ENCODE measurements at regions not wholly inside any gene's neighbourhood (a gene's known extent, or its start where the extent isn't known, plus 50 kb on each side); places are given as distances from the start of the nearest gene placed in this dataset.

DNA sequence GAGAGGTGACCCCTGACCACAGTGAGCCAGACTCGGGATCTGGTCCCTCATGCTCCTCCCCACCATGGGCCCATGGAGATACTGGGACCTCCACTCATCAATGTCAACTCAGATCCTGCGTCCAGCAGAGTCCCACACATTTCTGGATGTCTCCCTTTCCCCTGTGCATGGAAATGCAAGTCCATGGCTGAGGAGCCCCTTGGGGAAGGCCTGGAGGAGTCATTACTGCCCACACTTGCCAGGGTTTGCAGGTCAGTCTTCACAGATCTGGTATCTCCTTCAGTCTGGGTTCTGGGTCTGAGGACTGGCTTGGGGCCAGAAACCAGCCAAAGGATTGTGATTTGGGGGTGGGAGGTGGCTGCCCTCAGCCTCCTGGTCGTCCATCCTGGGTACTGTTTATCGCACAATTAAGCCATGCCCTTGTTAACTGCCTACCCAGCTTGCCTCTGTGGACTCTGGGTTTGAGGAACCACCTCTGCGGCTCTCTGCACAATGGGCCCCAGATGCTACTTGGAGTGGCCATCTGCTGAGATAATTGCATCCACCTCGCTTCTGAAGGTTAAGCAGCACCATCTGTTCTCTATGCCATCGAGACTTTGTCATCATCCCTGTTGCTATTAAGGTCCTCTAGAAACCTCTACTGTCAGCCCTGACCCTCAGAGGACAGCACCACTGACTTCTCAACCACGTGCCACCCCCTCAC, 49.9 kb upstream of the KLF13 start:
- TF ChIP-seq IRF2 (CRISPR knock-in tag; IDR thresholded peaks at IDR 0.05; ENCODE audit: borderline replicate concordance, low read depth) (no peak), E2F5 (CRISPR knock-in tag; IDR thresholded peaks at IDR 0.05) (no peak), ESRRA (CRISPR knock-in tag; IDR thresholded peaks at IDR 0.05; ENCODE audit: borderline replicate concordance) (no peak), RELA (CRISPR knock-in tag; IDR thresholded peaks at IDR 0.05; ENCODE audit: borderline replicate concordance) (no peak), CBFB (CRISPR knock-in tag; IDR thresholded peaks at IDR 0.05; ENCODE audit: low read depth) (no peak)
- TF ChIP-seq, protein P1, sequence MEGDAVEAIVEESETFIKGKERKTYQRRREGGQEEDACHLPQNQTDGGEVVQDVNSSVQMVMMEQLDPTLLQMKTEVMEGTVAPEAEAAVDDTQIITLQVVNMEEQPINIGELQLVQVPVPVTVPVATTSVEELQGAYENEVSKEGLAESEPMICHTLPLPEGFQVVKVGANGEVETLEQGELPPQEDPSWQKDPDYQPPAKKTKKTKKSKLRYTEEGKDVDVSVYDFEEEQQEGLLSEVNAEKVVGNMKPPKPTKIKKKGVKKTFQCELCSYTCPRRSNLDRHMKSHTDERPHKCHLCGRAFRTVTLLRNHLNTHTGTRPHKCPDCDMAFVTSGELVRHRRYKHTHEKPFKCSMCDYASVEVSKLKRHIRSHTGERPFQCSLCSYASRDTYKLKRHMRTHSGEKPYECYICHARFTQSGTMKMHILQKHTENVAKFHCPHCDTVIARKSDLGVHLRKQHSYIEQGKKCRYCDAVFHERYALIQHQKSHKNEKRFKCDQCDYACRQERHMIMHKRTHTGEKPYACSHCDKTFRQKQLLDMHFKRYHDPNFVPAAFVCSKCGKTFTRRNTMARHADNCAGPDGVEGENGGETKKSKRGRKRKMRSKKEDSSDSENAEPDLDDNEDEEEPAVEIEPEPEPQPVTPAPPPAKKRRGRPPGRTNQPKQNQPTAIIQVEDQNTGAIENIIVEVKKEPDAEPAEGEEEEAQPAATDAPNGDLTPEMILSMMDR (IDR thresholded peaks at IDR 0.05): no peak
- TF ChIP-seq, protein P2, sequence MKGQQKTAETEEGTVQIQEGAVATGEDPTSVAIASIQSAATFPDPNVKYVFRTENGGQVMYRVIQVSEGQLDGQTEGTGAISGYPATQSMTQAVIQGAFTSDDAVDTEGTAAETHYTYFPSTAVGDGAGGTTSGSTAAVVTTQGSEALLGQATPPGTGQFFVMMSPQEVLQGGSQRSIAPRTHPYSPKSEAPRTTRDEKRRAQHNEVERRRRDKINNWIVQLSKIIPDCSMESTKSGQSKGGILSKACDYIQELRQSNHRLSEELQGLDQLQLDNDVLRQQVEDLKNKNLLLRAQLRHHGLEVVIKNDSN (CRISPR knock-in tag; IDR thresholded peaks at IDR 0.05): no peak

All from WTC11 (cell line).